ENCODE measurements at regions not wholly inside any gene's neighbourhood (a gene's known extent, or its start where the extent isn't known, plus 50 kb on each side); places are given as distances from the start of the nearest gene placed in this dataset.
"Not testable (repeated sequence)": the region's sequence is repeated elsewhere in the genome, so short reads cannot be mapped to it uniquely, and the experiment has no call there.

GRCh38 chr14:25472700-25473099 is 422.8 kb upstream of the STXBP6 start:
- Histone ChIP-seq H3K27me3 (no peaks in the 10 kb centered on the region), H3K4me3 (no peak overlapping the region), H3K4me1 (no peaks in the 10 kb centered on the region), H3K36me3 (no peaks in the 10 kb centered on the region), H3K27ac (no peak overlapping the region), H3K9me3 (no peaks in the 10 kb centered on the region)
- no peak for TF ChIP-seq CTCF (IDR thresholded peaks at IDR 0.05)
- DNase-seq, result no peak
- intact Hi-C loops (cut with DNase I; ENCODE audit: low total_unique reads), result no loop called here

GRCh38 chr14:25464772-25465171 is 414.8 kb upstream of the STXBP6 start:
- no peak for TF ChIP-seq CTCF (IDR thresholded peaks at IDR 0.05)

GRCh38 chr14:25464078-25464477 is 414.1 kb upstream of the STXBP6 start:
- Histone ChIP-seq H3K36me3 (no peaks in the 10 kb centered on the region), H3K27ac (no peak overlapping the region), H3K4me1 (no peaks in the 10 kb centered on the region), H3K27me3 (no peaks in the 10 kb centered on the region), H3K9me3 (peaks cover 0 to 7% (median 2%) of the 10 kb centered on the region in 3 donors), H3K4me3 (no peak overlapping the region)
- DNase-seq, result no peak
- intact Hi-C loops (cut with DNase I; ENCODE audit: low total_unique reads), result no loop called here
- TF ChIP-seq CTCF (IDR thresholded peaks at IDR 0.05), result no peak

More at GRCh38 chr14:25464772-25465171, 414.8 kb upstream of the STXBP6 start:
- no peak overlapping the region for H3K27ac ChIP-seq
- no peaks in the 10 kb centered on the region for H3K27me3 ChIP-seq
- H3K4me1 ChIP-seq, result no peaks in the 10 kb centered on the region
- intact Hi-C loops (cut with DNase I; ENCODE audit: low total_unique reads), result no loop called here
- no peaks in the 10 kb centered on the region for H3K36me3 ChIP-seq
- peaks cover 0 to 7% (median 2%) of the 10 kb centered on the region in 3 donors for H3K9me3 ChIP-seq
- no peak for DNase-seq
- no peak overlapping the region for H3K4me3 ChIP-seq

- TF ChIP-seq CTCF (IDR thresholded peaks at IDR 0.05), result no peak
- peaks cover 0 to 7% (median 2%) of the 10 kb centered on the region in 3 donors for H3K9me3 ChIP-seq
- H3K4me3 ChIP-seq, result no peak overlapping the region
- no peak for DNase-seq
- intact Hi-C loops (cut with DNase I; ENCODE audit: low total_unique reads), result no loop called here
- no peaks in the 10 kb centered on the region for H3K4me1 ChIP-seq
- H3K27me3 ChIP-seq, result no peaks in the 10 kb centered on the region
- no peaks in the 10 kb centered on the region for H3K36me3 ChIP-seq
- no peak overlapping the region for H3K27ac ChIP-seq
These were observed 413.5 kb upstream of the STXBP6 start for GRCh38 chr14:25463480-25463879.

GRCh38 chr14:25461780-25462179 is 411.8 kb upstream of the STXBP6 start:
- DNase-seq, result no peak
- no peaks in the 10 kb centered on the region for H3K27me3 ChIP-seq
- H3K27ac ChIP-seq, result no peak overlapping the region
- TF ChIP-seq CTCF (IDR thresholded peaks at IDR 0.05), result no peak
- intact Hi-C loops (cut with DNase I; ENCODE audit: low total_unique reads), result no loop called here
- H3K4me1 ChIP-seq, result no peaks in the 10 kb centered on the region
- H3K4me3 ChIP-seq, result no peak overlapping the region
- peaks cover 0 to 7% (median 2%) of the 10 kb centered on the region in 3 donors for H3K9me3 ChIP-seq
- no peaks in the 10 kb centered on the region for H3K36me3 ChIP-seq

GRCh38 chr14:25444381-25444780 is 394.4 kb upstream of the STXBP6 start:
- Histone ChIP-seq H3K9me3 (no peaks in the 10 kb centered on the region), H3K27ac (no peak overlapping the region), H3K36me3 (no peaks in the 10 kb centered on the region), H3K27me3 (no peaks in the 10 kb centered on the region), H3K4me1 (no peaks in the 10 kb centered on the region), H3K4me3 (no peak overlapping the region)
- DNase-seq, result no peak
- intact Hi-C loops (cut with DNase I; ENCODE audit: low total_unique reads), result no loop called here
- TF ChIP-seq CTCF (IDR thresholded peaks at IDR 0.05), result no peak

GRCh38 chr14:25440382-25440781 is 390.4 kb upstream of the STXBP6 start:
- H3K4me3 ChIP-seq; H3K4me1 ChIP-seq; DNase-seq; H3K27me3 ChIP-seq; H3K27ac ChIP-seq; H3K36me3 ChIP-seq; H3K9me3 ChIP-seq; intact Hi-C loops (cut with DNase I; ENCODE audit: low total_unique reads): not testable (repeated sequence)

Measured in tibial artery (tissue), 4 donors.